Lower leg skin (tissue), 3 donors: ENCODE measurements at regions not wholly inside any gene's neighbourhood (a gene's known extent, or its start where the extent isn't known, plus 50 kb on each side); places are given as distances from the start of the nearest gene placed in this dataset.

ENCODE experiments used
- CTCF ChIP-seq, 3 donors: fragments of 450-650 bp; IDR thresholded peaks; one replicate each; pipeline ENCODE4 v1.5.1; 2016; ENCODE audit warnings: antibody characterized with exemption in 3 of 3, mild to moderate bottlenecking in 3 of 3, moderate library complexity in 2 of 3
- POLR2A ChIP-seq, 2 donors: fragments of 450-650 bp; IDR thresholded peaks; one replicate each; pipeline ENCODE4 v1.6.1; 2016 to 2017; ENCODE audit warnings: antibody characterized with exemption in 2 of 2, mild to moderate bottlenecking in 1 of 2, moderate library complexity in 1 of 2

- TF ChIP-seq POLR2A (IDR thresholded peaks at IDR 0.05): no peak
- no peak for TF ChIP-seq CTCF (IDR thresholded peaks at IDR 0.05)
Observed at GRCh38 chr14:97417331-97417730, 620.1 kb downstream of the VRK1 start.
